Adrenal gland (tissue), 9 donors: ENCODE measurements at regions not wholly inside any gene's neighbourhood (a gene's known extent, or its start where the extent isn't known, plus 50 kb on each side); places are given as distances from the start of the nearest gene placed in this dataset.

Source experiments
- DNase-seq, 7 donors: peaks; one replicate each; pipeline ENCODE4 v3.0.0-alpha.2; 2019 to 2020
- H3K27ac ChIP-seq, 5 donors: fragments of 200-600 bp; sonication (generic) in 4 of 5; 1 replicate in 3 of 5; 2 replicates in 2 of 5; pipeline versions ENCODE4 v1.5.1 to v1.8.0; 2016 to 2020; ENCODE audit warnings: mild to moderate bottlenecking in 1 of 5
- H3K27me3 ChIP-seq: fragments of 200-600 bp; 2 replicates; pipeline ENCODE4 v1.8.0; 2021
- H3K36me3 ChIP-seq, 2 donors: fragments of 200-600 bp; replicated peaks in 1 of 2; 1 replicate in 1 of 2; 2 replicates in 1 of 2; pipeline versions ENCODE4 v1.5.1 to v1.8.0; 2018 to 2022
- H3K4me1 ChIP-seq, 2 donors: fragments of 200-600 bp; replicated peaks in 1 of 2; 1 replicate in 1 of 2; 2 replicates in 1 of 2; pipeline versions ENCODE4 v1.5.1 to v1.8.0; 2018 to 2021
- H3K4me3 ChIP-seq, 4 donors: fragments of 200-600 bp; sonication (generic) in 3 of 4; one replicate each; pipeline ENCODE4 v1.5.1; 2016 to 2018
- H3K9me3 ChIP-seq, 3 donors: fragments of 200-600 bp; sonication (generic) in 1 of 3; replicated peaks in 1 of 3; 1 replicate in 2 of 3; 2 replicates in 1 of 3; pipeline versions ENCODE4 v1.5.1 to v1.8.0; 2016 to 2021
- POLR2A ChIP-seq, 2 donors: fragments of 450-650 bp; IDR thresholded peaks; one replicate each; pipeline ENCODE4 v1.6.1; 2017; ENCODE audit warnings: antibody characterized with exemption in 2 of 2, mild to moderate bottlenecking in 2 of 2, moderate library complexity in 1 of 2
- WGBS, 4 donors: extraction: QIAGEN DNeasy Blood & Tissue Kit in 2 of 4; methylation state at CpG; one replicate each; pipeline versions ENCODE4 v1.1.5 to v1.1.7; 2013 to 2017; 5-methylcytosine and 5-hydroxymethylcytosine counted together
- intact Hi-C, 2 donors: fragments of 100-400 bp; cut with DNase I; formaldehyde crosslinking; loops; one replicate each; pipeline versions ENCODE4 v1.14.1 to v1.15.0; 2022 to 2023
- TF ChIP-seq, protein P1 (sequence below), 6 experiments: fragments of 450-650 bp in 4 of 6; fragments of 200-600 bp in 2 of 6; sonication (generic) in 1 of 6; IDR thresholded peaks; 1 replicate in 5 of 6; 2 replicates in 1 of 6; pipeline versions ENCODE4 v1.5.1 to v1.8.0; 2016 to 2021; ENCODE audit warnings: antibody characterized with exemption in 6 of 6, mild to moderate bottlenecking in 2 of 6, moderate library complexity in 1 of 6
- donor health status: healthy with polysubstance abuse.
- donor health status: Bipolar disorder and iron deficiency.
- donor health status: DM: yes; HTN: yes; CAD: no.
- donor health status: DM: no; HTN: no; CAD: no.
- donor health status: DM: no; HTN: no; CAD: no.

DNA sequence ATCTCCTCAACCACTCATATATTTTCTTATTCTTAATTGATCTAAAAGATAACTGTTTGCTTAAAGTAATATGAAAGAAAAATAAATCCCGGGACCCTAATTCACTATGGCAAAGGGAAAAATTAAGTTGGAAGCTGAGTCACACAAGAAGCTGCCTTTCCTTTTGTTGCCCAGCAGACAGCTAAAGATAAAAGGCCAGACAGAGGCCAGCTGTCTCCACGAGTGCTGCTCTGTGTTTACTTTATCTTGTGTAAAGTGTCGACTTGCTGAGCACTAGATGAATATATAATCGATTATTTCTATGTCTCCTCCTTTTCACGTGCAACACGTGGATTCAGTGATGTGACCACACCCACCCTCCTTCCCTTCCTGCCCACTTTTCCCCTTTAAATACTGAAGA is 52.8 kb upstream of the NSMCE3 start:
- no peaks in the 10 kb centered on the region for H3K4me1 ChIP-seq
- WGBS, 4 donors: 9 to 37% (median 24%) methylated on average over 6 of the region's 6 CpGs
- peaks cover 0 to 6% (median 4%) of the 10 kb centered on the region in 3 donors for H3K9me3 ChIP-seq
- no peak for DNase-seq
- no peaks in the 10 kb centered on the region for H3K36me3 ChIP-seq
- TF ChIP-seq POLR2A (IDR thresholded peaks at IDR 0.05): no peak
- TF ChIP-seq, protein P1, sequence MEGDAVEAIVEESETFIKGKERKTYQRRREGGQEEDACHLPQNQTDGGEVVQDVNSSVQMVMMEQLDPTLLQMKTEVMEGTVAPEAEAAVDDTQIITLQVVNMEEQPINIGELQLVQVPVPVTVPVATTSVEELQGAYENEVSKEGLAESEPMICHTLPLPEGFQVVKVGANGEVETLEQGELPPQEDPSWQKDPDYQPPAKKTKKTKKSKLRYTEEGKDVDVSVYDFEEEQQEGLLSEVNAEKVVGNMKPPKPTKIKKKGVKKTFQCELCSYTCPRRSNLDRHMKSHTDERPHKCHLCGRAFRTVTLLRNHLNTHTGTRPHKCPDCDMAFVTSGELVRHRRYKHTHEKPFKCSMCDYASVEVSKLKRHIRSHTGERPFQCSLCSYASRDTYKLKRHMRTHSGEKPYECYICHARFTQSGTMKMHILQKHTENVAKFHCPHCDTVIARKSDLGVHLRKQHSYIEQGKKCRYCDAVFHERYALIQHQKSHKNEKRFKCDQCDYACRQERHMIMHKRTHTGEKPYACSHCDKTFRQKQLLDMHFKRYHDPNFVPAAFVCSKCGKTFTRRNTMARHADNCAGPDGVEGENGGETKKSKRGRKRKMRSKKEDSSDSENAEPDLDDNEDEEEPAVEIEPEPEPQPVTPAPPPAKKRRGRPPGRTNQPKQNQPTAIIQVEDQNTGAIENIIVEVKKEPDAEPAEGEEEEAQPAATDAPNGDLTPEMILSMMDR (IDR thresholded peaks at IDR 0.05): no peak
- intact Hi-C loops: no loop called here
- H3K27ac ChIP-seq: no peak overlapping the region
- no peak overlapping the region for H3K4me3 ChIP-seq
- H3K27me3 ChIP-seq: no peaks in the 10 kb centered on the region

DNA sequence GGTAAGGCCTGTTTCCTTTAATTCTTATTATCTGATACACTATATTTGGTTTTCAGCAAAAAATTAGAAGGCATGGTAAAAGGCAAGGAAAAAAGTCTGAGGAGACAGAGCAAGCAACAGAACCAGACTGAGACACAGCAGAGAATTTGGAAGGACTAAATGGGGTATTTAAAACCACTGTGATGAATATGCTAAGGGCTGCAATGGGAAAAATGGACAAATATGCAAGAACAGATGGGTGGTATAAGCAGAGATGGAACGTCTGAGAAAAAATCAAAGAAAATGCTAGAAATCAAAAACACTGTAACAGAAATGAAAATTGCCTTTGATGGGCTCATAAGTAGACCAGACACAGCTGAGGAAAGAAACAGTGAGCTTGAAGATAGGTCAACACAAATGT is 50.8 kb upstream of the NSMCE3 start:
- no peak overlapping the region for H3K4me3 ChIP-seq
- TF ChIP-seq, protein P1 (IDR thresholded peaks at IDR 0.05): no peak
- TF ChIP-seq POLR2A (IDR thresholded peaks at IDR 0.05): no peak
- intact Hi-C loops: no loop called here
- H3K36me3 ChIP-seq: no peaks in the 10 kb centered on the region
- no peak for DNase-seq
- no peaks in the 10 kb centered on the region for H3K27me3 ChIP-seq
- peaks cover 0 to 4% (median 0%) of the 10 kb centered on the region in 3 donors for H3K9me3 ChIP-seq
- H3K4me1 ChIP-seq: no peaks in the 10 kb centered on the region
- no peak overlapping the region for H3K27ac ChIP-seq
- WGBS, 4 donors: 58 to 86% (median 63%) methylated on average over 1 of the region's 1 CpG

DNA sequence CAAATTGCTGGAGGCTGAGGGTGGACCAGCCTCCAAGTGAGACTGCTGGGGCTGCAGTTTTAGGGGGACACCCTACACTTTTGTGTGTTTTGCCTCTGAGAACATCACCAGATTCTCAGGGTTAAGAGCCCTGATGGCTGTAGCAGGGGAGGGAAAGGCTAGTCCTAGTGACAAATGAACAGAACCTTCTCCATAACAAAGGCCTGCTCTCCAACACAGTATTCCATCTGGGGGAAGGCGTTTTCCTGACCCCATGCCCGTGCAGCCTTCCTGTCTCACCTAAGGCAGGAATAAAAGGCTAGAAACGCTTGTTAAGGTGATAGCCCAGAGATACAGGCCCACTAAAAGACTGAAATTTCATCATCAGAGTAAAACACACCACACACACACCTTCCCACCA is 50.2 kb upstream of the NSMCE3 start:
- intact Hi-C loops: no loop called here
- no peak for DNase-seq
- no peak overlapping the region for H3K27ac ChIP-seq
- H3K36me3 ChIP-seq: no peaks in the 10 kb centered on the region
- no peaks in the 10 kb centered on the region for H3K27me3 ChIP-seq
- H3K9me3 ChIP-seq: peaks cover 0 to under 1% (median 0%) of the 10 kb centered on the region in 3 donors
- H3K4me1 ChIP-seq: no peaks in the 10 kb centered on the region
- TF ChIP-seq, protein P1 (IDR thresholded peaks at IDR 0.05): no peak
- no peak for TF ChIP-seq POLR2A (IDR thresholded peaks at IDR 0.05)
- WGBS, 4 donors: 40 to 57% (median 49%) methylated on average over 3 of the region's 3 CpGs
- no peak overlapping the region for H3K4me3 ChIP-seq
